Esophagus muscularis mucosa (tissue), 4 donors: ENCODE measurements at regions not wholly inside any gene's neighbourhood (a gene's known extent, or its start where the extent isn't known, plus 50 kb on each side); places are given as distances from the start of the nearest gene placed in this dataset.

Experiments
- EP300 ChIP-seq: sonication (generic); formaldehyde crosslinking; IDR thresholded peaks from one replicate; pipeline ENCODE4 v1.6.1; 2017; ENCODE audit warnings: antibody characterized with exemption
- POLR2A ChIP-seq: fragments of 450-650 bp; IDR thresholded peaks from one replicate; pipeline ENCODE4 v1.6.1; 2017; ENCODE audit warnings: antibody characterized with exemption, moderate library complexity, mild to moderate bottlenecking, low read depth
- POLR2AphosphoS5 ChIP-seq, 2 donors: sonication (generic); formaldehyde crosslinking; IDR thresholded peaks; one replicate each; pipeline ENCODE4 v1.6.1; 2017; ENCODE audit warnings: antibody characterized with exemption in 2 of 2
- TF ChIP-seq, protein P1 (sequence below), 3 experiments: fragments of 200-600 bp in 2 of 3; fragments of 450-650 bp in 1 of 3; sonication (generic) in 2 of 3; IDR thresholded peaks; one replicate each; pipeline ENCODE4 v1.5.1; 2017 to 2019; ENCODE audit warnings: antibody characterized with exemption in 3 of 3, mild to moderate bottlenecking in 2 of 3, moderate library complexity in 1 of 3

DNA sequence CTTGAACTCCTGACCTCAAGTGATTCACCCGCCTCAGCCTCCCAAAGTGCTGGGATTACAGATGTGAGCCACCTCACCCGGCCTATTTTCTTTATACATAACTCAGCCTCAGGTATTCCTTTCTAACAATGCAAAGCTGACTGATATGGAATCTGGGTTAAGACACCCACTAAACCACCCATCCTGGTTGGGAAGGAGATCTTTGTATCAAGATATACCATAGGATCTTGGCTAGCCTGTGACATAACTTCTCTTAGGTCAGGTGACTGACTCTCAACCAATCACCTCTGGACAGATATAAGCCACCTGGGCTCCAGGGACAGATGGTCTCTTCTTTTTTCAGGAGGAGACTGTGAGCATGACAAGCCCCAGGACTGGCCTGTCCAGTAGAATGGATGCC is 51.2 kb upstream of the NKD1 start:
- TF ChIP-seq POLR2AphosphoS5 (IDR thresholded peaks at IDR 0.05) (no peak), POLR2A (no peak), EP300 (no peak)
- TF ChIP-seq, protein P1, sequence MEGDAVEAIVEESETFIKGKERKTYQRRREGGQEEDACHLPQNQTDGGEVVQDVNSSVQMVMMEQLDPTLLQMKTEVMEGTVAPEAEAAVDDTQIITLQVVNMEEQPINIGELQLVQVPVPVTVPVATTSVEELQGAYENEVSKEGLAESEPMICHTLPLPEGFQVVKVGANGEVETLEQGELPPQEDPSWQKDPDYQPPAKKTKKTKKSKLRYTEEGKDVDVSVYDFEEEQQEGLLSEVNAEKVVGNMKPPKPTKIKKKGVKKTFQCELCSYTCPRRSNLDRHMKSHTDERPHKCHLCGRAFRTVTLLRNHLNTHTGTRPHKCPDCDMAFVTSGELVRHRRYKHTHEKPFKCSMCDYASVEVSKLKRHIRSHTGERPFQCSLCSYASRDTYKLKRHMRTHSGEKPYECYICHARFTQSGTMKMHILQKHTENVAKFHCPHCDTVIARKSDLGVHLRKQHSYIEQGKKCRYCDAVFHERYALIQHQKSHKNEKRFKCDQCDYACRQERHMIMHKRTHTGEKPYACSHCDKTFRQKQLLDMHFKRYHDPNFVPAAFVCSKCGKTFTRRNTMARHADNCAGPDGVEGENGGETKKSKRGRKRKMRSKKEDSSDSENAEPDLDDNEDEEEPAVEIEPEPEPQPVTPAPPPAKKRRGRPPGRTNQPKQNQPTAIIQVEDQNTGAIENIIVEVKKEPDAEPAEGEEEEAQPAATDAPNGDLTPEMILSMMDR (IDR thresholded peaks at IDR 0.05) = no peak
